Calu3 (cell line): ENCODE measurements at regions not wholly inside any gene's neighbourhood (a gene's known extent, or its start where the extent isn't known, plus 50 kb on each side); places are given as distances from the start of the nearest gene placed in this dataset.
"Not testable (repeated sequence)": the region's sequence is repeated elsewhere in the genome, so short reads cannot be mapped to it uniquely, and the experiment has no call there.

ENCODE experiments used
- BruUV-seq: library from RNA; stranded (reverse); fragments of 400-500 nt; replicated peaks from 2 replicates; lab custom pipeline; 2021; lab: Mats Ljungman, UMichigan
- CTCF ChIA-PET: fragments of 300-600 bp; sonication (Branson Sonifier 250); formaldehyde crosslinking; loops from one replicate; lab custom pipeline; 2022; ENCODE audit warnings: antibody characterized with exemption; lab: Charles Lee
- DNase-seq: peaks from one replicate; pipeline ENCODE4 v3.0.0; 2022
- H3K27ac Mint-ChIP-seq: one replicate; pipeline ENCODE4 v1.8.0; 2022; ENCODE audit warnings: mixed read lengths; ENCODE audit not compliant: unreplicated experiment
- H3K27me3 Mint-ChIP-seq: one replicate; pipeline ENCODE4 v1.8.0; 2022; ENCODE audit warnings: mixed read lengths; ENCODE audit not compliant: unreplicated experiment
- H3K36me3 Mint-ChIP-seq: one replicate; pipeline ENCODE4 v1.8.0; 2022; ENCODE audit warnings: mild to moderate bottlenecking, moderate library complexity, mixed read lengths; ENCODE audit not compliant: insufficient read depth, unreplicated experiment
- H3K4me1 Mint-ChIP-seq: one replicate; pipeline ENCODE4 v1.8.0; 2022; ENCODE audit warnings: mild to moderate bottlenecking, low read depth, mixed read lengths; ENCODE audit not compliant: unreplicated experiment
- H3K4me3 Mint-ChIP-seq: one replicate; pipeline ENCODE4 v1.8.0; 2022; ENCODE audit warnings: mild to moderate bottlenecking, low read depth, moderate library complexity, mixed read lengths; ENCODE audit not compliant: unreplicated experiment
- H3K9me3 Mint-ChIP-seq: one replicate; pipeline ENCODE4 v1.8.0; 2022; ENCODE audit warnings: low read depth, mixed read lengths; ENCODE audit not compliant: unreplicated experiment
- intact Hi-C: fragments of 100-400 bp; cut with micrococcal nuclease; formaldehyde crosslinking; loops from one replicate; pipeline ENCODE4 v1.10.0; 2022; ENCODE audit not compliant: unreplicated experiment

- H3K4me3 Mint-ChIP-seq, DNase-seq, CTCF ChIA-PET, H3K9me3 Mint-ChIP-seq, H3K27ac Mint-ChIP-seq, H3K36me3 Mint-ChIP-seq, intact Hi-C loops, H3K27me3 Mint-ChIP-seq, BruUV-seq, H3K4me1 Mint-ChIP-seq: not testable (repeated sequence)
These were observed 59.0 kb upstream of the NUTM2F start for GRCh38 chr9:94387338-94388010.

- BruUV-seq, intact Hi-C loops, H3K27me3 Mint-ChIP-seq, H3K27ac Mint-ChIP-seq, H3K9me3 Mint-ChIP-seq, H3K4me3 Mint-ChIP-seq, DNase-seq, H3K36me3 Mint-ChIP-seq, CTCF ChIA-PET, H3K4me1 Mint-ChIP-seq: not testable (repeated sequence)
These were observed 59.6 kb upstream of the NUTM2F start for GRCh38 chr9:94388011-94388406.

GRCh38 chr9:94390425-94391098, 62.1 kb upstream of the NUTM2F start:
- H3K4me3 Mint-ChIP-seq, H3K27me3 Mint-ChIP-seq, H3K9me3 Mint-ChIP-seq, intact Hi-C loops, H3K4me1 Mint-ChIP-seq, CTCF ChIA-PET, H3K27ac Mint-ChIP-seq, BruUV-seq, DNase-seq, H3K36me3 Mint-ChIP-seq: not testable (repeated sequence)

GRCh38 chr9:94392971-94393624, 64.7 kb upstream of the NUTM2F start:
- BruUV-seq, CTCF ChIA-PET: not testable (repeated sequence)

GRCh38 chr9:94397766-94398379, 69.4 kb upstream of the NUTM2F start:
- DNase-seq, CTCF ChIA-PET, H3K4me1 Mint-ChIP-seq, intact Hi-C loops, BruUV-seq, H3K27ac Mint-ChIP-seq, H3K4me3 Mint-ChIP-seq, H3K9me3 Mint-ChIP-seq, H3K36me3 Mint-ChIP-seq, H3K27me3 Mint-ChIP-seq: not testable (repeated sequence)

More at GRCh38 chr9:94392971-94393624, 64.7 kb upstream of the NUTM2F start:
- H3K4me1 Mint-ChIP-seq, H3K4me3 Mint-ChIP-seq, H3K27ac Mint-ChIP-seq, H3K9me3 Mint-ChIP-seq, intact Hi-C loops, DNase-seq, H3K27me3 Mint-ChIP-seq, H3K36me3 Mint-ChIP-seq: not testable (repeated sequence)

GRCh38 chr9:94400461-94400860, 72.0 kb upstream of the NUTM2F start:
- CTCF ChIA-PET, DNase-seq, H3K27ac Mint-ChIP-seq, H3K36me3 Mint-ChIP-seq, BruUV-seq, H3K4me1 Mint-ChIP-seq, H3K9me3 Mint-ChIP-seq, H3K27me3 Mint-ChIP-seq, intact Hi-C loops, H3K4me3 Mint-ChIP-seq: not testable (repeated sequence)

- H3K27me3 Mint-ChIP-seq, DNase-seq, H3K4me3 Mint-ChIP-seq, intact Hi-C loops, H3K36me3 Mint-ChIP-seq, H3K4me1 Mint-ChIP-seq, CTCF ChIA-PET, H3K9me3 Mint-ChIP-seq, BruUV-seq, H3K27ac Mint-ChIP-seq: not testable (repeated sequence)
These were observed 74.4 kb upstream of the NUTM2F start for GRCh38 chr9:94402795-94403194.

GRCh38 chr9:94403571-94403970, 75.1 kb upstream of the NUTM2F start:
- DNase-seq, H3K27me3 Mint-ChIP-seq, BruUV-seq, H3K9me3 Mint-ChIP-seq, CTCF ChIA-PET, H3K27ac Mint-ChIP-seq, intact Hi-C loops, H3K4me3 Mint-ChIP-seq, H3K36me3 Mint-ChIP-seq, H3K4me1 Mint-ChIP-seq: not testable (repeated sequence)

- DNase-seq, CTCF ChIA-PET, H3K9me3 Mint-ChIP-seq, BruUV-seq, H3K27me3 Mint-ChIP-seq, H3K36me3 Mint-ChIP-seq, H3K27ac Mint-ChIP-seq, H3K4me1 Mint-ChIP-seq, H3K4me3 Mint-ChIP-seq, intact Hi-C loops: not testable (repeated sequence)
These were observed 85.2 kb upstream of the NUTM2F start for GRCh38 chr9:94413665-94414064.
